SK-N-MC (cell line): ENCODE measurements at regions not wholly inside any gene's neighbourhood (a gene's known extent, or its start where the extent isn't known, plus 50 kb on each side); places are given as distances from the start of the nearest gene placed in this dataset.

ENCODE experiments used
- EZH2 ChIP-seq: fragments of 200-600 bp; sonication (generic); IDR thresholded peaks from one replicate; pipeline ENCODE4 v1.6.1; 2017; ENCODE audit warnings: antibody characterized with exemption
- POLR2AphosphoS5 ChIP-seq: IDR thresholded peaks from 2 replicates; pipeline ENCODE4 v1.6.1; 2012; ENCODE audit warnings: mild to moderate bottlenecking, low read depth, low read length, borderline replicate concordance

GRCh38 chr19:28960986-28961705, 251.8 kb downstream of the UQCRFS1 start:
- TF ChIP-seq EZH2 (no peak), POLR2AphosphoS5 (no peak)
